Loucy (cell line): ENCODE measurements at regions not wholly inside any gene's neighbourhood (a gene's known extent, or its start where the extent isn't known, plus 50 kb on each side); places are given as distances from the start of the nearest gene placed in this dataset.

Source experiments
- CTCF ChIP-seq: fragments of 200-600 bp; sonication (generic); conservative IDR thresholded peaks from 2 replicates; pipeline ENCODE4 v1.5.1; 2014; ENCODE audit warnings: mild to moderate bottlenecking, antibody characterized with exemption, low read length
- EZH2phosphoT487 ChIP-seq: fragments of 200-600 bp; IDR thresholded peaks from 2 replicates; pipeline ENCODE4 v1.6.1; 2018; ENCODE audit warnings: antibody characterized with exemption, mild to moderate bottlenecking, moderate library complexity, borderline replicate concordance

DNA sequence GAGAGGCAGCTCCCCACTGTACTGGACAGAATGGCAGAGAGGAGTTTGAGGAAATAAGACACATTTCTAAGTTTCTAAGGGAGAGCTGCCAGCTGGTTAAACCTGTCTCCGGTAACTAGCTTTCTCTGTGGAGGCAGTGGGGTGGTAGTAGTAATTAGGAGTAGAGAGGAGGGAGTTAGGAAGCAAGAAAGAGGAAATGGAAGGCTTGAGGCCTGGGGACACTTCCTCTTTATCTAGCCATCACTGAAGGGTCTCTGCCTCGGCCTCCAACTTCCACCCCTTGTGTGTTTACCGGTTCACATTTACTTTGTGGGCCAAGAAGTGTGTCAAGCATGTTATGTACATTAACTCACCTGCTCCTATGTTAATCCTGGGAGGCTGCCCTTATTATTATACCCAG is 462.2 kb upstream of the DMAC1 start:
- TF ChIP-seq CTCF (no peak), EZH2phosphoT487 (no peak)
